GM19035 (cell line): ENCODE measurements at regions not wholly inside any gene's neighbourhood (a gene's known extent, or its start where the extent isn't known, plus 50 kb on each side); places are given as distances from the start of the nearest gene placed in this dataset.
"Not testable (repeated sequence)": the region's sequence is repeated elsewhere in the genome, so short reads cannot be mapped to it uniquely, and the experiment has no call there.

Experiments used
- ATAC-seq: cut with Tn5 transposase; IDR thresholded peaks from one replicate; pipeline ENCODE4 v1.9.1; 2021; ENCODE audit not compliant: unreplicated experiment

GRCh38 chr5:14054965-14055963 is 87.9 kb upstream of the TRIO start:
- no peak for ATAC-seq

DNA sequence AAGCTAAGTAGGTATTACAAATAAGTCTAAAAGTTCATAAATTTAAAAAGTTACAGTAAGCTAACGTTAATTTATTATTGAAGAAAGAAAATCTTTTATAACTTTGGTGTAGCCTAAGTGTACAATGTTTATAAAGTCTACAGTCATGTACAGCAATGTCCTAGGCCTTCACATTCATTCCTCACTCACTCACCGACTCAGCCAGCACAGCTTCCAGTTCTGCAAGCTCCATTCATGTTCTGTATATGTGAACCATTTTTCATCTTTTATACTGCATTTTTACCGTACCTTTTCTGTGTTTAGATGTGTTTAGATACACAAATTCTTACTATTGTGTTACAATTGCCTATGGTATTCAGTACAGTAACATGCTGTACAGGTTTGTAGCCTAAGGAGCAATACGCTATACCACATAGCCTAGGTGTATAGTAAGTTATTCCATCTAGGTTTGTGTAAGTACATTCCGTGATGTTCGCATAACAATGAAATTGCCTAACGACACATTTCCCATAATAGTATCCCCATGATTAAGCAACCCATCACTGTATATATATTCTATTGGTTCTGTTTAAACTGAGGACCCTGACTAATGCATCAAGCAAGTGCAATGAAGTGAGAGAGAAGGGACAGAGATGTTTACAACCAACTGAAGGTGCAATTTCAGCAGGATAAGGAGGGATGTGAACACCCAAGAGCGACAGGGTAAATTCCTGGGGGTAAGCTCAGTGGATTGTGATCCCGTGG is 88.9 kb upstream of the TRIO start:
- ATAC-seq: no peak

GRCh38 chr5:14050821-14051220 is 92.3 kb upstream of the TRIO start:
- ATAC-seq: no peak

GRCh38 chr5:14048434-14048833 is 94.7 kb upstream of the TRIO start:
- no peak for ATAC-seq

DNA sequence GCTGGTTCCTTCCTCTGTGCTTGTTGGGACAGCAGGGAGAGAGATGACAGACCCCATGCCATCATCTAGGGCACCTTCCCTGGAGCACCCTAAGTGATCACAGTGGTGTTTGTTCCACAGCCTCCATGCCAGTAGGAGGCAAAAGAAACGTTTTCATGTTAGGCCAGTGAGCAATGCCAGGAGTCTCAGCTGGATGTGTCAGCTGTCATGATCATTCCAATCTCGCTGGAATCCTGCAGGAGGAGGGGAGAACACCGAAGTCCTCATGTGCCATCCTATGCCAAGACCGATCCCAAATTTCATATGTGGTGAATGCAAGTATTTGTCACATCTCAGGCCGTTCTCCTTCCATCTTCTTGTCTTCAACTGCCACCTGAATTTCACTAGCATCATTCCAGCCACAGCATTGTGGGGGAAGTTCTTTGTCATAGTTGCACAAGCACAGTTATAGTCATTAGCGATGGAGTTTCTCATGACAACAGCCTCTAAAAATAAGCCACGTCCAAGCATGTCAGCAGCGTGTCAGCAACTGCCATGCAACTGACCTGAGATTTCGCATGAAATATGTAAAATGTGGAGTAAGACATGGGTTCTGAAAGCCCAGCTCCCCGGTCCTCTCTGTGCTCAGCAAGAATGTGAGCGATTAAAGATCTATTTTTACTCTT is 97.2 kb upstream of the DNAH5 start:
- no peak for ATAC-seq

DNA sequence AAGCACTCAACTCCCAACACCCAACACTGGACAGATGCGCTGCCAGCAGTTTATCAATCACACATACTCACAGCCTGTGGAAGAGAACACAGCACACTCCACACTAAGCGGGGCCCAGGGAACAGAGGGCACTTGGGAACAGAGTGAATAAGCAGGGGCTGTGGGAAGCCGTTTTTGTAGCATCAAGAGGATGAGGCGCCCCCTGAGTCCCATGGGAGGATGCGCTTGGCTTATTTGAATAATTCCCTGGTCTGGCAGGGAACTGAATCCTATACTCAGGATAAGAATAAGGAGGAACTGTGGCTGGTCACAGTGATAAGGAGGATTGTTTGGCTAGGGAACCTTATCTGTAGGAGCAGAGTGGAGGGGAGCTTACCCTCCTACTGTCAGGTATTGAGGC is 96.1 kb upstream of the DNAH5 start:
- ATAC-seq: no peak

DNA sequence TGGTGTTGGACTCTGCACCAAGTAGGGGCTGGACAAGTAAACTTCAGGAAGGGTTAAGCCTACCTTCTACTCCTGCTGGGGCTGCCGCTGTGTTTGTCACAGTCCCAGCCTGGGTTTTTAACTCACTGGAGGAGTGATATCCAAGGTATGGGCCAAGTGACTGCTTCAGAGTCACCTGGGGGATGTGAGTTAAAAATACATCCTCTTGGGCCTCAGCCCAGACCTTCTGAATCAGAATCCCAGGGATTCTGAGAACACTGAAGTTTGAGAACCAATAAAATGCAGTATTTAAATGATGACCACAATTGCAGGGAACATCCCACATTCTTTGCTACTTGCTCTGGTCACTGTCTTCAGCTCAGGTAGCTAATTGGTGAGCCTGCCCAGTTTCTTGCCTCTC is 95.1 kb upstream of the DNAH5 start:
- no peak for ATAC-seq

DNA sequence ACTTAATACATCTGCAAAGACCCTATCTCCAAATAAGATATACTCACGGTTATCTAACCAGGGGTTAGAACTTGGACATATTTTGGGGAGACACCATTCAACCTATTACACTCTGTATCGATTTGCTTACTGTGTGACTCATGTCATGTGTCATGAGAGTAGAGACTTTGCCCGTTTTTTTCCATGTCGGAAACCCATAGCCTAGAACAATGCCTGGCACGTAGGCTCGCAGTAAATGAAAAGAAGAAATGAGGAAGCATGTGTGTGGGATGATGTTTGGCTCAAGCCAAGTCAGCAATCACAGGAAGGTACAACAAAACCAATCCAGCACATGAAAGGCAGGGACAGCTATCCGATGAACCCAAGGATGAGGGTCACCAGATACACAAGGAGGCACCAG is 94.6 kb upstream of the DNAH5 start:
- ATAC-seq: no peak

- no peak for ATAC-seq
Measured at GRCh38 chr5:14038341-14038959, 94.0 kb upstream of the DNAH5 start.

DNA sequence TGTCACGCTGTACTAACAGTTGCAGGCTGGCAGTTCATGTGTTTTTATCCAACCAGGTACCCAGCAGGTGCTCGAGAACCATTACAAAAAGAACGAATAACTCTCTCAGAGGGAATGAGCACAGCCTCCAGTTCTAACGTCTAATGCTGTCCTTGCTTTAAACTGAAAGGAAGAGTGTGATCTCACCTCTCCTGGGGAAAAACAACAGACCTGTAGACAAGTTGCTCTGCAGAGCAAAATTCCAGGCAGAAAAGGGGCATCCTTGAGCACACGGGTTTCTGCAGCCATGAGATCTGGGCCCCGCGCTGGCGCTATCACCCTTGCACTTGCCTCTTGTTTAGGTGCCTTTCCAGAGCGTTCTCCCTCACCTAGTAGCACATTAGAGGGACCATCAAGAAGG is 92.5 kb upstream of the DNAH5 start:
- ATAC-seq: no peak

DNA sequence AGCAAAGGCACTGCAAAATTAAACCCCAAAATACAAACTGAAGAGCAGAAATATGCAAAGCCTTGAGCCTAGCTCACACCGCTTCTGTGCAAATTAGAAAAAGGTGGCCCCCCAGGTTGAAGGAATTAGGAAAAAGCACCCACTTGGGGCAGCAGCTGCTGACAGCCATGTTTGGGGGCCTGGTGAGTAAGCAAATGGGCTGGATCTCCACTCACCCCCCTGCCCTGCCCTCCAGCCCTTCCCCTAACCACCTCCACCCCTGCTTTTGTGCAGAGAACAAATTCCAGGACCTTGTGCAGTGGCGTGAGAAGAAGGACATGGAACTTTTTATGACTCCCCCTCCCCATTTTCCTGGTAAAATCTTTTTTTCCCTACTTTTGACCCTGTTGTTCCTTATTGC is 92.0 kb upstream of the DNAH5 start:
- ATAC-seq: no peak

- no peak for ATAC-seq
Measured at GRCh38 chr5:14035859-14036503, 91.5 kb upstream of the DNAH5 start.

- ATAC-seq: no peak
Measured at GRCh38 chr5:14034963-14035362, 90.5 kb upstream of the DNAH5 start.

GRCh38 chr5:14032918-14033317 is 88.4 kb upstream of the DNAH5 start:
- no peak for ATAC-seq

- ATAC-seq: no peak
Measured at GRCh38 chr5:14028938-14029584, 84.6 kb upstream of the DNAH5 start.

GRCh38 chr5:14028188-14028587 is 83.7 kb upstream of the DNAH5 start:
- ATAC-seq: no peak

DNA sequence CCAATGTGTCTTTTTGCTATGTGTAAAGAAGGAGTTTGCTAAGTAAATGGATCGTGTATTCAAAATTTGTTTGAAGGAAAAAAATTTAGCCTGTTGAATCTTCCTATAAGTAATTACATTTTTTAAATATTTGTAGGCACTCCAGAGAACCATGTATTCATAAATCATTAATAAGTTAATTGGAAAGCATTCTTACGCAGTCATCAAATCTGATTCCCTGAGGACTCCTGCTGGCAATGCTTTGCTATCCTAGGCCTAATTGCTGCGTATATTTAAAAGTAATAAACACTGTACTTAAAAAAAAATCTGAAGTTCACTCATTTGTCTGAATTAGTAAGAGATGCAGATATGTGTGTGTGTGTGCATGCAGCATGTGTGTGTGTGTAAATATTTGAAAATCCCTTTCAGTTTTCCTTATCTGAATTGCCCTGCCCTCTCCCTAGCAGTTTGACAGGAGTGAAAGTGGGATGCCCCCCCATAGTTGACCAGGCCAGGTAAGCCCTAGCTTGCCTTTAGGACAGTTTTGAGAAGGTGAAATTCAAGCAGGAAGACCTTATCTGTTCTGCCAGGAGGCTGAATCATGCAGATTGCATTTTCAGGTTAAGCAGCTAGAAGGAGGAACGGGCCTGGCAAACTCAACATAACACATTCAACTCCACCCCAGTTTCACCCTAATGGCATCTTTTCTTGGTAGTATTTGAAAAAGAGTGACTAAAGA is 81.2 kb upstream of the DNAH5 start:
- no peak for ATAC-seq

DNA sequence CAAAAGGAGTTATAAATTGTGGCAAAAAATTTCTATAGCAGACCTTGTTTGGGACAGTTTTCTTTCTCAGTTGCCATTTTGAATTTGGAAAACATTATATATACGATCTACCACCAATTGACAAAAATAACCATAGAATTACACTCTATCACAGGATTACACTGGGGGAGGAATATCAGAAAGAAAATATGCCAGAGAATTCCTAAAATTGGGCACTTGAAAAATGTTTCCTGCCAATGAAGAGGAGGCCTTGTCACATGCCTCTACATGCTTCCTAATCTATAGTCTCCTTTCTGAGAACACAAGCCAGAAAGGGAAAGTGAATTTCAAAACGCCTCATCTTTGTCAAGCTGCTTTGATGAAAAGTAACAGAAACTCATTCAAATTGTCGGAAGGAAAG is 78.5 kb upstream of the DNAH5 start:
- no peak for ATAC-seq

GRCh38 chr5:14020944-14021343 is 76.5 kb upstream of the DNAH5 start:
- not testable (repeated sequence) for ATAC-seq
